ENCODE measurements at regions not wholly inside any gene's neighbourhood (a gene's known extent, or its start where the extent isn't known, plus 50 kb on each side); places are given as distances from the start of the nearest gene placed in this dataset.
"Not testable (repeated sequence)": the region's sequence is repeated elsewhere in the genome, so short reads cannot be mapped to it uniquely, and the experiment has no call there.

DNA sequence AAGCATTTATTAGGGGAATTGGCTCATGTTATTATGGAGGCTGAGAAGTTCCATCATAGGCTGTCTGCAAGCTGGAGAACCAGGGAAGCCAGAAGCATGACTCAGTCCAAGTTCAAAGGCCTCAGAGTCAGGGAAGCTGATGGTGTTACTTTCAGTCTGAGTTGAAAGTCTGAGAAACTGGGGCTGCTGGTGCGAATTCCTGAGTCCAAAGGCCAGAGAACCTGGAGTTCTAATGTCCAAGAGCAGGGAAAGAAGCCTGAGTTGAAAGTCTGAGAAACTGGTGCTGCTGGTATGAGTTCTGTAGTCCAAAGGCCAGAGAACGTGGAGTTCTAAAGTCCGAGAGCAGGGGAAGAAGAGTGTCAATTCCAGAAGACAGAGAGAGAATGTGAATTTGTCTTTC lies 641.1 kb downstream of the ISL1 start:
- DNase-seq, result no peak

DNA sequence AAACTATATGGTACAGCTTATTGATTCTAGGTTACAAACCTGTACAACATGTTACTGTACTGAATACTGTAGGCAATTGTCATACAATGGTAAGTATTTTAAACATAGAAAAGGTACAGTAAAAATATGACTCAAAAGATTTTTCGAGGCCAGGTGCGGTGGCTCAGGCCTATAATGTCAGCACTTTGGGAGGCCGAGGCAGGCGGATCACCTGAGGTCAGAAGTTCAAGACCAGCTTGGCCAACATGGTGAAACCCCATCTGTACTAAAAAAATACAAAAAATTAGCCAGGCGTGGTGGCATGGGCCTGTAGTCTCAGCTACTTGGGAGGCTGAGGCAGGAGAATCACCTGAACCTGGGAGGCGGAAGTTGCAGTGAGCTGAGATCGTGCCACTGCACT lies 646.6 kb downstream of the ISL1 start:
- DNase-seq, result not testable (repeated sequence)

DNA sequence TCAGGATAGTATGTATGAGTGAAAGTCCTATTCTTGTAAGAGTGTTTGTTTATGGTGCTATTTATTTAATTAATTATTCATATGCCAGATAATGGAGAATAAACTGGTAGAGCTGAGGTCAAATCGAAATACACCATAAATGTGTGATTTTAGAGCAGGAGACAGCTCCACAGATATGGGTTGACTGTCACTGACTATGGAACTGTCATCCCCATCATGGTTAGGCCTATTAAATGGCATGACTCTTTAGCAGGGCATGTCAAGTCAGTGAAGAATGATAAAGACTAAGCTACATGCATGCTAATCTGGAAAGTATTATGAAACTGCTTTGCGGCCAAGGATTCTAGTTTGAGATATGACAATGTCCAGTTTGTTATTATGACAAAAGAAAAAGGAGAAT lies 658.6 kb downstream of the ISL1 start:
- no peak for DNase-seq

DNA sequence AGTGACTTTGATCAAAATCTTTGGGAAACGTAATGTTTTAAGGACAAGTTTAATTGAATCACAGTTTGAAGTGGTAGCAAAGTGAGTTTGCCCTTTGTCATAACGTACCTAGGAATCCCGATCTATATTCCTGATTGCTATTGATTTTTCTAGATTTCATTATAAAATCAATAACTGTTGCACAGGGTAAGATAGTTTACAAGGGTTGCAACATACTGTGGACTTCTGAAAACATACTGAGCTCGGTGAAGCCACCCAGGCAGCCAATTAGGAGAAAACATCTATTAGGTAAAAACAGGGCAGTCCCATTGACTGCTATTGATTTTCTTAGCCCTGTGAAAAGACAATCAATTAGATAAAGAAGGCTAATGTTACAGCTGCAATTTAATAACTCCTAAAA lies 659.9 kb downstream of the ISL1 start:
- no peak for DNase-seq

DNA sequence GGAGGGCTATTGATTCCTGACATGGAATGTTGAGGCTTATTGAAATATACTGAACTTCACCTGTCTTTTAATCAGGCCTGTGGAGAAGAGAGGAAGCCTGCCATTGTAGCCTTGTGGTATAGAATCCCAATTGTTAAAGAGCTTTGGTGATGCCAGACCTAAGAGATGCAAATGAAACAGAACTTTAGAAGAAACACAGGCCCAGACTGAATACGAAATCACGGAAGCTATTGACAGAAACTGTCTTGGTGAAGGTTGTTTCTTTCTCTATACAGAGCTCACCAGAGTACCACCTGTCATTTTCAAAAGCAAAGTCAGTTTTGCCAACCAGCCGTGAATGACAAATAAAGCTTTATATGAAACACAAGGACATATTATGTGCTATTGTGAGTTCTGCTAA lies 660.3 kb downstream of the ISL1 start:
- no peak for DNase-seq

DNA sequence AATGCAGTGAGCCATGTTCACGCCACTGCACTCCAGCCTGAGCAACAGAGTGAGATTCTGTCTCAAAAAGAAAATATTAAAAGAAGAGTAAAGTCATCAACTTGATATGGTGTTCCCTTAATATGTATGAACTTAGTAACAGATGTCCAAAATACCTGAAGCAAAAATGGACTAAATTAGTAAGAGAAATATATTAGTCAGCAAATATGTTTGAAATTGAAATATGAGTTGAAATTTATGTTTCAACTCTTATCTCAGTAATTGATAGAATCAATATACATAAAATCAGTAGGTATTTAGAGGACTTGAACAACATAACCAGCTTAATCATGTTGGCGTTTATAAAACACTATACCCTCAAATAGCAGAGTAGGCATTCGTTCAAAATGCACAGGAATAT lies 668.5 kb downstream of the ISL1 start:
- DNase-seq, result no peak

DNA sequence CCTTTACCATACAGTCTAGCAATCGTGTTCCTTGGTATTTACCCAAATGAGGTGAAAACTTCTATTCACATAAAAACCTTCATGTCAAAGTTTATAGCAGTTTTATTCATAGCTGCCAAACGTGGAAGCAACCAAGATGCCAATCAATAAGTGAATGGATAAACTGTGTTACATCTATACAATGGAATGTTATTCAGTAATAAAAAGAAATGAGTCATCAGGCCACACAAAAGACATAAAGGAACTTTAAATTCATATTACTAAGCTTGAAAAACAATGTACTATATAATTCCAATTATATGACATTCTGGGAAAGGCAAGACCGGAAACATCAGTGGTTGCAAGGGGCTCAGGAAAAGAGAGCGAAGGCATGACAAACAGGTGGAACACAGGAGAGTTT lies 679.9 kb downstream of the ISL1 start:
- DNase-seq, result no peak

DNA sequence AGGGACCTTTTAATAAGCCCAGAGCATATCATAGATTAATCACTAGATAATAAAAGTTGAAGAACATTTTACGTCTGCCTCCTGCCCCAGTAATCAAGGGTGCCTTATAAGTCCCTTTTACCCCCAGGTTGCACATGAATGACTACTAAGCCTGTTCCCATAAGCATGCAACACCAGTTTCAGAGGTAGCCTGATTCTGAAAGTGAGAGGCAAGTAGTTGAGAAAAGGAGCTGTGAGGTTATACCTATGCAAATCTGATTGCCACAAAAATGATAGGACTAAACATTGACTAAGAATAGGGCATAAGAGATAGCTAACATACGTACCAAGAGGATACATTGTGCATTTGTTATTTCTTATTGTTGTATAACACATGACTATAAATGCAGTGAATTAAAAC lies 681.9 kb downstream of the ISL1 start:
- DNase-seq, result no peak

DNA sequence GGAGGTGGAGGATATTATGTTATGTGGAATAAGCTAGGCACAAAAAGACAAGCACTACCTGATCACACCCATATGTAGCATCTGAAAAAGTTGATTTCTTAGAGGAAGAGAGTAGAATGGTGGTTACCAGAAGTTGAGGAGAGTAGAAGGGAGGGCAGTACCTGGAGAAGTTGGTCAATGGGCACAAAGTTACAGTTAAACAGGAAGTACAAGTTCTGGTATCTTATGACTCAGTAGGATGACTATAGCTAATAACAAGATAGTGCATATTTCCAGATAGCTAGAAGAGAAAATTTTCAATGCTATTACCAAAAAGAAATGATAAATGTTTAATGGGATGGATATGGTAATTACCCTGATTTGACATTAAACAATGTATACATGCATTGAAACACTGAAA lies 686.7 kb downstream of the ISL1 start:
- DNase-seq, result no peak

DNA sequence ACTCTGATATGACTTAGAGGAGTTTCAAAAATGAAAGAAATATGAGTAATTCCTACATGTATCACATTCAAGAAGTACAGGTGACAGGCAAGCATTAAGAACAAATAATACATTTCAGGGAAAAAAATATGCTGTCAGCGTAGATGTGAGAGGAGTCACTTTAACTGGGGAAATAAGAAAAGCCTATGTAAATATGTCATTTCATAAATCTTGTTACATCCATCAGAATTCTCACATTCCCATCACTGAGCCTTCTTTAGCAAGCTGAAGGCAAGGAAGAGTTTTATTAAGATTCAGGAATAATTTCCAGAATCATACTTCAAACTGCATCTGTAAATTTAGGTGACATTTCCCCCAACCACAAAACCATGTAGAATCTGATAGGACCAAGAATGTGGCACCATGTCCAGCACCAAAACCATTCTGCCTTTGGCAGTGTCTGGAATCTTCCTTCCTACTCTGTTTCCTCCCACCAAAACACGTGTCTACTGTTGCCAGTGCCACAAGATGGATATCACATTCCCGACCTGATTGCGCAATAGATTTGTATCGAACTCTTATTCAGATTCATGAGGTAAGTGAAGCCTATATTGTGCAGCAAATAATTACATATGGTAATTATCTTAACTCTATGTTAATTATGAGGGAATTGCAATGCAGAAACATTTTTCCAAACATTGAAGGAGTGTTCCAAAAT lies 690.9 kb downstream of the ISL1 start:
- DNase-seq, result peak; percentile 4

DNA sequence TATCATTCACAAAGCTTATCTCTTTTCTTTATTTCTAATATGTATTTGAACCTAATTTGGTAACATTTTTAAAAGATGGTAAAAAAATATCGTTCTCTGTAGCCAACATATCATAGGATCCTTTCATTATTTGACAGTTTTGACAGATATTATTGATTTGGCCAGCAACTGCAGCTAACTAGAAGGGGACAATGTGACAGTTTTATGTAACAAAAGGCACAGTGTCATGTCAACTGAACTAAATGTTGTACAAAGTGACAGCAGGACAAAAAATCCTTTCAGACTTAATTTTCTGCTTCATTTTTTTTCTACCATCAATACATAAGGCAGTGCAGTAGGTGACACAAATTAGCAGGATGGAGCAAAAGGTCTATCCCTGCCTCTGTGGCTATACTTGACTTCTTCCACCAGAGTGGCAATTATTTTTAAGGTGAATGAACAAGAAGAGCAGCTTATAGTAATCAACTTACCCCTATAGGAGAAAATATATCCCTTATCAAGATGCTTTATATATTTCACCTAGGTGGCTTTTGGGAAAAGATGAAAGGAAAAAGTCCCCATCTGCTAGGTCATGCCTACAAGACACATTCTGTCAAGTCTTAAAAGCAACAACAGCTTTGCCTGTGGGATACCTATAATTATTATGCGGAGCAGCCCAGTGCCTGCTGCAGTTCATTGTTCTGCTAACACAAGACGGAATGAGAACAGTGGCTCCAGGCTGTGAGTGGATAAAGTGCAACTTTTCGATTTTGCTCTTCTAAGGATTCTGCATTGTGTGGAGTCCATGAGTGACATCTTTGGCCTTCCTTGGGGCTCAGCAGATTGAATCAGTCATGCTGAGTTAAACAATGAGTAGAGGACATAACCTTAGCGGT lies 694.9 kb downstream of the ISL1 start:
- no peak for DNase-seq

DNA sequence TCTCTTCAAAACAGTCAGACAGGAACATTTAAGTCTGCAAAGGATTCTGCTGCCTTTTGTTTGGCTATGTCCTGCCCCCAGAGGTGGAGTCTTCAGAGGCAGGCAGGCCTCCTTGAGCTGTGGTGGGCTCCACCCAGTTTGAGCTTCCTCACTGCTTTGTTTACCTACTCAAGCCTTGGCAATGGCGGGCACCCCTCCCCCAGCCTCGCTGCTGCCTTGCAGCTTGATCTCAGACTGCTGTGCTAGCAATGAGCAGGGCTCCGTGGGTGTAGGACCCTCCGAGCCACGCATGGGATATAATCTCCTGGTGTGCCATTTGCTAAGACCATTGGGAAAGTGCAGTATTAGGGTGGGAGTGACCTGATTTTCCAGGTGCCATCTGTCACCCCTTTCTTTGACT lies 685.4 kb upstream of the ITGA1 start:
- DNase-seq, result not testable (repeated sequence)

DNA sequence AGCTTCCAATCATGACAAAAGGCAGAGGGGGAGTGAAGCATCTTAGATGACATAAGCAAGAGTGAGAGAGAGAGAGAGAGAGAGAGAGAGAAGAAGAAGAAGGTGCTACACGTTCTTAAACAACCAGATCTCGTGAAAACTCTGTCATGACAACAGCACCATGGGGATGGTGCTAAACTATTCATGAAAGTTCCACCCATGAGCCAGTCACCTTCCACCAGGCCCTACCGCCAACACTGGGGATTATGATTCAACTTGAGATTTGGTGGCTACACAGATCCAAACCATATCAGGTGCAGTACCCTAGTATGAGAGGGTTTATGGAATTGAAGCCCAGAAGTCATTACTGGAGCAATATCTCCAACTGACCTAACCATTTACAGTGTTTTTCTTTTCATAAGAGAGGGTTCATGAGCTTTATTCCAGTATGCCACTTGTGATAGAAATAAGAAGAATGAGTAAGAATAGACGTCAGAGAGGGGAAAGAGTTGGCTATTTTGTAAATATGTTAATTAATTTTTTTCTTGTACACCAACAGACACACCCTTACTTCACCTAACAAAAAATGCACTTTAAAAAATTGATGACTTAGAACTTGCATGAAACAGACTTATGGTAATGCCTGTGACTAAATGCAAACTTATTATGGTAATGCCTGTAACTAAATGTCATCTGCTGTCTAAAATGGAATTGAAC lies 680.4 kb upstream of the ITGA1 start:
- DNase-seq, result no peak

DNA sequence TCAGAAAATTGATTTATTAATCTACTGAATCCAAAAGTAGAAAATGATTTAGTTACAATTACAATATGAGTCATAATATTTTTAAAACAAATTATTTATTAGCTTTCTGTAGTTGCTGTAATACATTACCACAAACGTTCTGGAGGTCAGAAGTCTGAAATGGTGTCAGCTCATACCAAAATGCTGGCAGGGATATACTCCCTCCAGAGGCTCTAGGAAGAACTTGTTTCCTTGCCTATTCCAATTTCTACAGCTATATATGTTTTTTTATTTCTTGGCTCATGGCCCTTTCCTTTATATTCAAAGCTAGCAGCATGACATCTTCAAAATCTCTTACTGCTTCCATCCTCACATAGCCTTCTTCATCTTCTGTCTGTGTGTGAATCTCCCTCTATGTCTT lies 667.9 kb upstream of the ITGA1 start:
- DNase-seq, result no peak

DNA sequence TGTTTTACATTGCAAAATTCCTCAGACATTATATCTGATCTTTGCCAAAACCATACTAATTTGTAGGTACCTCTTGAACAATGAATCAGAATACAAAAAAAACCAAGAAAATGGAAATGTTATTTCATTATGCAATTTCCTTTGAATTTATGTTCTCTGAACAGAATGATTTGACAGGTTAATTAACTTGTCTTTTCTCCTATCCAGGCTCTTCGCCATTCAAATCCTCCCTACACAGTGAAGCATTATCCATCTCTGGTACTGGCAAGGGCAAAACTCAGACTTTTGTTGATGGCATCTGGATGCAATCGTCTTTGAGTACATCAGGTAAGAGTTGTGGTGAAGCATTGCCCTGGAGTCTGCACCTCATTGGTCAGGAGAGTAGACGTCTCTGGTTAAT lies 655.7 kb upstream of the ITGA1 start:
- no peak for DNase-seq

DNA sequence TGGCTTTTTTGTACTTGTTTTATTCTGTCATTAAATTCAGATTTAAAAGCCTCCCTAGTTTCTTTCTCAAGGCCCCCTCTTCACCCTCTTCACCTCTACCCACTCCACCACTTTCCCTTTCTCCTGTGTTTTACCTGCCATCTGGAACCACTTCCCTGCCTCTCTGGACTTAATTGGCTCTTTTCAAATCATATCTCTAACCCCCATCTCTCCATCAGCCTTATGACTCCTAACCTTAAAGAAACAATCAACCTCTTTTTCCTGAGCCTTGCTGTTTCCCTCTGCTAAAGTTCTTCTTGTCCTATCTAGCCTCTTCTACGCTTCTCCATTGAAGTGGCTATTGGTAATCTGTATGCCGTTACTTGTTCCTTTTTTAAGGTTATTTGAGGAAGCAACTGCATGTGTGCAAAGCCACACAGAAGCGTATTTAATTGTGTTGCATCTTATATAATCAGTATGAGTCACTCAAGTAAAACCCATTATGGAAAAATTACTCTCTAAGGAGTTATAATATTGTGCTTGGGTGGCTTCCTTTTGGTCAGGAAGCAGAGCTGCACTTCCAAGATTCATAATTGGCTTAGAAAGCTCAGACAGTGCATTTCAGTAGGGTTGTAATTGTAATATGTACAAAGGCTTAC lies 653.6 kb upstream of the ITGA1 start:
- DNase-seq, result peak; percentile 29

DNA sequence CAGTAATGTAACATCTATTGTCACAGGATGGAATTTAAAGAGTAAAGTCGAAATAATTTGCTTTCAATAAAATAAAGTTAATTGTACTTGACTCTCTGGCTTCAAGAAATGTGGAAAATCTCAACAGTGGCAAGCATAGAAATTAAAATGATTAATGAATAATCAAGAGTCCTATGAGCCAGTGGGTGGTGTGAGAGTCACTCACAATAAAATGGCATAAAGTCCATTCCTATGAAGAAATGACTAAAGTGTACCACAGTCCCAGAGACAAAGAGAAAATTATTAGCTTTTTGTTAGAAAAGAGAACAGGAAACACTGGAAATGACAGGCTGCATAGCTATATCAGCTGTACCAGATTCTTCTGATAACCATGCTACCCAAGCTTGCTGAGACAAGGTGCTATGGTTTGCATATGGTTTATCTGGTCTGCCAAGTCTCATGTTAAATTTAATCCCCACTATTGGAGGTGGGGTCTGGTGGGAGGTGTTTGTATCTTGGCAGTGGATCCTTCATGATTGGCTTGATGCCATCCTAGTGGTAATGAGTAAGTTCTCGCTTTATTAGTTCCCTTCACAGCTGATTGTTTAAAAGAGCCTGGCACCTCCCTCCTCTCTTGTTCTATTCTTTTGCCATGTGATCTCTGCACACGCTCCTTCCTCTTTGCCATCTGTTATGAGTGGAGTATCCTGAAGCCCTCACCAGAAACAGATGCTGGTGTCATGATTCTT lies 647.7 kb upstream of the ITGA1 start:
- DNase-seq, result peak; percentile 87

DNA sequence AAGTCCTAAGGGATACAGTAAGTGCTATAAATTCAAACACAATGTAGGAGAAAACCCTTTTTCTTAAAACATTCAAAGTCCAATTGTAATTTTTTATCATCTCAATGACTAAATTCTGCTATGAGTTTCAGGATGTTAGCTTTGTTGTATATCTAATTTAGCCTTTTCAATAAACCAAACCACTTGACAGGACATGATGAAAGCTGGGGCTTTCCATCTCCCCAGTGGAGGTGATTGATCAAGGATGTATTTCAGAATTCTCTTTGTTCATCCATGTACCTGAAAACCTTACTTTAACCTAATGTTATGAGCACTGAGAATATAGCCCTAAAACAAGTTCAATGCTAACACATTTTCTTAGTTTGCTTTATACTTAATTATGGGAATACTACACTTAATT lies 639.0 kb upstream of the ITGA1 start:
- no peak for DNase-seq

DNA sequence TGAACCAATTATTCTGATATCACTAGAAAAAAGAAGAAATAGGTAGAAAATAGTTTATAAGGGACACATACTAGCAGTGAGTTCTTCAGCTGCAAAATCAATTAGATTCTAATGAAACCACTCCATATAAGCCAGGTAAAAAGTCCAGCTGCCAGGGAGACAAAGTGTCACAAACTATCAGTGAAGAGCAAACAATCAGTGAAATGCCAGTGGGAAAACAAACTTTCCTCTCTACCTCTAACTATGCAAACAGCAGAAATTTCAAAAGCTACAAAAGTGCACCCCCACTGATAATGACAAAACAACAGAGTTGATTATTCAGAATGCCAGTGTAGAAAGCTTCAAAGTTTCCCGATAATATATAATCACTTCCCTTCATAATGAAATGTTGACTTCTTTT lies 637.2 kb upstream of the ITGA1 start:
- no peak for DNase-seq

DNA sequence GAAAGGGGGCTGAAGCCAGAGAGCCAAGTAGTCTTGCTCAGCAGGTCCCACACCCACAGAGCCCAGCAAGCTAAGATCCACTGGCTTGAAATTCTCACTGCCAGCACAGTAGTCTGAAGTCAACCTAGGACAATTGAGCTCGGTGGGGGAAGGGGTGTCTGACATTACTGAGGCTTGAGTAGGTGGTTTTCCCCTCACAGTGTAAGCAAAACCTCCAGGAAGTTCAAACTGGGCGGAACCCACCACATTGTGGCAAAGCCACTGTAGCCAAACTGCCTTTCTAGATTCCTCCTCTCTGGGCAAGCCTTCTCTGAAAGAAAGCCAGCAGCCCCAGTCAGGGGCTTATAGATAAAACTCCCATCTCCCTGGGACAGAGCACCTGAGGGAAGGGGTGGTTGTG lies 630.9 kb upstream of the ITGA1 start:
- DNase-seq, result not testable (repeated sequence)

DNA sequence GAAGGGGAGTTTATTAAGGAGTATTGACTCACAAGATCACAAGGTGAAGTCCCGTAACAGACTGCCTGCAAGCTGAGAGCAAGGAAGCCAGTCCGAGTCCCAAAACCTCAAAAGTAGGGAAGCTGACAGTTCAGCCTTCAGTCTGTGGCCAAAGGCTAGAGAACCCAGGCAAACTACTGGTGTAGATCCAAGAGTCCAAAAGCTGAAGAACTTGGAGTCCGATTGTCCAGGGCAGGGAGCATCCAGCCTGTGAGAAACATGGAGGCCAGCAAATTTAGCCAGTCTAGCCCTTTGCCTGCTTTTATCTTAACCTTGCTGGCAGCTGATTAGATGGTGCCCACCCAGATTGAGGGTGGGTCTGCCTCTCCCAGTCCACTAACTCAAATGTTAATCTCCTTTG lies 621.9 kb upstream of the ITGA1 start:
- not testable (repeated sequence) for DNase-seq

DNA sequence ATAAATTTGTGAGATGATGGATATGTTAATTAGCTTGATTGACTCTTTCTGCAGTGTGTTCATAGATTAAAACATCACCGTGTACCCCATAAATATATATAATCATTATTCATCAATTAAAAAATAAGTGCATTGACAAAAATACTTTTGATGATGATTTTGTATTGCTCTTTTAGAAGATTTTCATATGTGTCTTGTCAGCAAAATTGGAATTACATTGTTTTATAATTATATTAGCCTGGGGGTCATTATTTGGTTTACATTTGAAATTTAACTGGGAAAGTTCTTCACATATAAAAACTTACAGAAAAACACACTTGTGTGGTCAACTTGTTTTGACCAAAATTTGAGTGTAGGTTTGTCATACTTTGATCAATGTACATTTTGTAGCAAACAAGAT lies 614.6 kb upstream of the ITGA1 start:
- DNase-seq, result no peak

DNA sequence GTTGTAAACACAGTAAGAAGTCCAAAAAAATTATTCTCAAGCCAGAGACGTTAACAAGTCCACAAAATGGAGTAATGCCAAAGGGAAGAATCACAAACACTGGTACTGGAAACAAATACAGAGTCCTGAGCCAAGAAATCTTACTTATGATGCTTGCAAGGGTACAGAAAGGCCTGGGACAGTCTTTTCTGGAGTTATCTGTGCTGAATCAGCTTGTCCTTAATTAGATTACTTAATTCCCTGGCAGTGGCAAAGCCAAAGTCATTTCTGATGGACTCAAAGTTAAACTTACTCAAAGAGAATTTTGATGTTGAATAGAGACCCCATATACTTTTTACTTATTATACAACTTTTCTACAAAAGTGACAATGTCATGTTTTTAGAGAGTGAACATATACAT lies 610.5 kb upstream of the ITGA1 start:
- DNase-seq, result no peak

Data from NCI-H2171 treated with DMSO at 0.1 percent for 48 hours (cell line).